Lung (tissue), 11 donors: ENCODE measurements at regions not wholly inside any gene's neighbourhood (a gene's known extent, or its start where the extent isn't known, plus 50 kb on each side); places are given as distances from the start of the nearest gene placed in this dataset.
"Not testable (repeated sequence)": the region's sequence is repeated elsewhere in the genome, so short reads cannot be mapped to it uniquely, and the experiment has no call there.

Experiments used
- ATAC-seq: fragments of 200-7000 bp; cut with Tn5 transposase; one replicate; pipeline ENCODE4 v1.9.1; 2020; ENCODE audit warnings: moderate number of reproducible peaks; ENCODE audit not compliant: insufficient read depth, low FRiP score
- DNase-seq, 3 donors: peaks; one replicate each; pipeline ENCODE4 v3.0.0-alpha.2; 2013 to 2017
- H3K27ac ChIP-seq, 2 donors: one replicate each; pipeline ENCODE4 v1.5.1; 2013; ENCODE audit warnings: mild to moderate bottlenecking in 2 of 2, moderate library complexity in 2 of 2, control low read depth in 1 of 2, inconsistent platforms in 1 of 2, low read depth in 1 of 2, low read length in 1 of 2
- H3K27me3 ChIP-seq, 3 donors: one replicate each; pipeline ENCODE4 v1.5.1; 2013; ENCODE audit warnings: low read length in 2 of 3; ENCODE audit not compliant: control insufficient read depth in 3 of 3, insufficient read depth in 3 of 3
- H3K36me3 ChIP-seq, 4 donors: one replicate each; pipeline ENCODE4 v1.5.1; 2013; ENCODE audit warnings: low read length in 4 of 4, mild to moderate bottlenecking in 1 of 4, moderate library complexity in 1 of 4; ENCODE audit not compliant: control insufficient read depth in 4 of 4, insufficient read depth in 4 of 4
- H3K4me1 ChIP-seq, 5 donors: one replicate each; pipeline ENCODE4 v1.5.1; 2013; ENCODE audit warnings: low read length in 5 of 5, mild to moderate bottlenecking in 2 of 5, moderate library complexity in 1 of 5; ENCODE audit not compliant: control insufficient read depth in 5 of 5, insufficient read depth in 5 of 5
- H3K4me3 ChIP-seq: one replicate; pipeline ENCODE4 v1.5.1; 2013; ENCODE audit warnings: mild to moderate bottlenecking, control low read depth, moderate library complexity
- H3K9ac ChIP-seq, 2 donors: one replicate each; pipeline ENCODE4 v1.5.1; 2013; ENCODE audit warnings: low read length in 2 of 2, control low read depth in 1 of 2; ENCODE audit not compliant: insufficient read depth in 1 of 2
- H3K9me3 ChIP-seq, 4 donors: one replicate each; pipeline ENCODE4 v1.5.1; 2013; ENCODE audit warnings: low read length in 3 of 4, mild to moderate bottlenecking in 1 of 4, moderate library complexity in 1 of 4; ENCODE audit not compliant: control insufficient read depth in 4 of 4, insufficient read depth in 3 of 4
- CTCF ChIP-seq: IDR thresholded peaks from 2 replicates; pipeline ENCODE4 v1.5.1; 2012; ENCODE audit warnings: mild to moderate bottlenecking; ENCODE audit errors: control extremely low read depth, extremely low read depth
- WGBS, 2 donors: extraction: QIAGEN DNeasy Blood & Tissue Kit; methylation state at CpG; one replicate each; pipeline ENCODE4 v1.1.7; 2013; 5-methylcytosine and 5-hydroxymethylcytosine counted together
- donor health status: control.
- donor health status: control.
- donor health status: Bipolar disorder and iron deficiency.
- donor health status: healthy.
- donor health status: DM: yes; HTN: yes; CAD: no.

DNA sequence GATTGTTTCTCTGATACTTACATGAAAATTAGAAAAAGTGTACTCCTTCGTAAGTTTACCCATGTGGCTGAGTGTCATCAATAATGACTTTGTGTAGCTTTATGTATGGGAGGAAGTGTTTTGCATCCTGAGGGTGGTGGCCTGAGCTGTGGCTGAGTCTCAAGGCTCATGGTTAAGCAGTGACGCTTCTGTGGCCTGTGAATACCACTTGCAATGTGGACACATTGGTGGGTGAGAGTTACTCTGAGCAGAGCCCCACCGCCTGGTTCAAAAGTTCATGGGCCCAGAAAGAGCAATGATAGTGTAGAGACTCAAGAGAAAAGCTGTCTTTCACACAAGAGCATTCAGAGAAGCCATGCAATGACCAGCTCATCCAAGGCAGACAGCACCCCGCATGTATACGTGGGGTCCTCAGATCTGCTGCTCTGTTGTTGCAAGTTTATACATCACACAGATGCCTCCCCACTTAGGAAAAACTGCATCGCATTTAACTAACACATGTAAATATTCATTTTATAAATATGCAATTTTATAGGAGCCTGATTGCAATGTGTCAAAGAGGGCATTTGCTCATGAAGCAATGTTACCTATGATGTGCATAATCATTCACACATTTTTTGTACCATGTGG, 55.1 kb upstream of the FRMD6 start:
- DNase-seq (no peak), ATAC-seq (no peak)
- TF ChIP-seq CTCF, result no peak
- WGBS, 2 donors, result 93 to 94% methylated on average over 6 of the region's 6 CpGs
- Histone ChIP-seq H3K4me1 (peaks cover 0 to 10% (median 0%) of the 10 kb centered on the region in 5 donors), H3K9me3 (peaks cover 0 to 5% (median 0%) of the 10 kb centered on the region in 4 donors), H3K27ac (no peak overlapping the region), H3K36me3 (no peaks in the 10 kb centered on the region), H3K9ac (no peak overlapping the region), H3K27me3 (no peaks in the 10 kb centered on the region), H3K4me3 (no peak overlapping the region)

DNA sequence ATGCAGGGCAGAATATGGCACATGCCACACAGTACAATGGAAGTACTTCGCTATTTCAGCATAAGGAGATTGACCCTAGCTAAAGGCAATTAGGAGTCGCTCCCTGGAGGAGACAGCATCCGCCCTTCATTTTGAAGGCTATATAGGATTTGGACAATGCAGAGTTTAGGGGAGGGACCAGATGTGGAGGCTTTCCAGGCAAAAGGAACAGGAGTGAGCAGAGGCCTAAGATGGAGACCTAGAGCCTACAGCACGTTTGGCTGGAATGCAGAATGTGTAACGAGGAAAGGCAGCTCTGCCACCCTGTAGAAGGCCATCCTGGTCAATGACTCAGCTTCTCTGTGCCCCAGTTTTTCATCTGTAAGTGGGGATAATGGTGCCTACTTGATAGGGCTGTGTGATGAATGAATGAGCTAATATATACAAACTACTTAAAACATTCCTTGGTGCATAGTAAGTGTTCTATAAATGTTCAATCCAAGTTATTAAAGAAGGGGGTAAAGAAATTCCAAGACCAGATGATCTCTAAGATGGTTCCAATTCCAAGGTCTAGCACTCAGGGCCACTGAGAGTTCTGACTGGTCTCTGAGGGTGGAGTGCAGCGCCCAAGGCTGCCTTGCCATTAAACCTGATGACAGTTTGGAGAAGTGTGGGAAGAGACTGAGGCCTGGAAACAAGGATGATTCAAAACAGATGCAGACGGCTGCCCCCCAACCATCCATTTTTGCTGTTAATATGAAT, 54.3 kb upstream of the FRMD6 start:
- no peaks in the 10 kb centered on the region for H3K36me3 ChIP-seq
- whole genome bisulfite sequencing, 2 donors, result 90 to 93% methylated on average over 7 of the region's 7 CpGs
- TF ChIP-seq CTCF, result no peak
- H3K27ac ChIP-seq, result no peak overlapping the region
- peaks cover 0 to 10% (median 0%) of the 10 kb centered on the region in 5 donors for H3K4me1 ChIP-seq
- ATAC-seq, result no peak
- H3K9ac ChIP-seq, result no peak overlapping the region
- H3K27me3 ChIP-seq, result no peaks in the 10 kb centered on the region
- H3K9me3 ChIP-seq, result peaks cover 0 to 5% (median 0%) of the 10 kb centered on the region in 4 donors
- no peak overlapping the region for H3K4me3 ChIP-seq
- no peak for DNase-seq

DNA sequence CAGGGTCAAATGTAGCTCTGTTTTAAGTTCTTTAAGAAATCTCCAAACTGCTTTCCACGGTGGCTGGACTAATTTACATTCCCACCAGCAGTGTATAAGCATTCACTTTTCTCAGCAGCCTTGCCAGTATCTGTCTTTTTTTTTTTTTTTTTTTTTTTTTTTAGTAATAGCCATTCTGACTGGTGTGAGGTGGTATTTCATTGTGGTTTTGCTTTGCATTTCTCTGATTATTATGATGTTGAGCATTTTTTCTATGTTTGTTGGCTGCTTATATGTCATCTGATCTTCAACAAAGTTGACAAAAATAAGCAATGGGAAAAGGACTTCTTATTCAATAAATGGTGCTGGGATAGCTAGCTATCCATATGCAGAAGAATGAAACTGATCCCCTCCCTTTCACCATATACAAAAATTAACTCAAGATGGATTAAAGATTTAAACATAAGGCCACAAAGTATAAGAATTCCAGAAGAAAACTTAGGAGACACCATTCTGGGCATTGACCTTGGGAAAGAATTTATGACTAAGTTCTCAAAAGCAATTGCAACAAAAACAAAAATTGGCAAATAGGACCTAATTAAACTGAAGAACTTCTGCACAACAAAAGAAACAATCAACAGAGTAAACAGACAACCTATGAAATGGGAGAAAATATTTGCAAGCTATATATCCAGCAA, 52.6 kb upstream of the FRMD6 start:
- not testable (repeated sequence) for H3K9me3 ChIP-seq, H3K36me3 ChIP-seq, H3K4me3 ChIP-seq, H3K27me3 ChIP-seq, H3K27ac ChIP-seq, H3K4me1 ChIP-seq, H3K9ac ChIP-seq, ATAC-seq, DNase-seq
- 76 to 81% methylated on average over 1 of the region's 1 CpG for WGBS, 2 donors

DNA sequence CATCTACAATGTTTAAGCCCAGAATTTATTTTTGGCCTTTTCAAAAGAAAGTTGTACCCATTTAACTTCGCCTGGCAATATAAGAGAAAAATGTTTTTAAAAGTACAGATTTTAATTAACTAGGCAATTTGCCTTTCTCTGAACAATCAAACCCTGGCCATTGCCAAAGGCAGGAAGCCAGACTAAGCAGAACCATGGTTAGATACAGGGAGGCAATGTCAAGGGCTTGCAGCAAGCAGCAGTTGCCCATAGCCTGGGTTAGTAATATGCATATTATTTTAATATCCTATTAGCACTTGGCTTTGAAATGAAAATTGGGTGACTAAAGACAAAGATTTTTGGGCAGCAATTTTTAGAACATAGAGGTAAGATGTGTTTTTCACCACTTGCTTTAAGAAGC, 51.1 kb upstream of the FRMD6 start:
- TF ChIP-seq CTCF, result no peak
- Histone ChIP-seq H3K9ac (no peak overlapping the region), H3K4me1 (peaks cover 0 to 10% (median 0%) of the 10 kb centered on the region in 5 donors), H3K27ac (no peak overlapping the region), H3K36me3 (no peaks in the 10 kb centered on the region), H3K9me3 (peaks cover 0 to 5% (median 0%) of the 10 kb centered on the region in 4 donors), H3K4me3 (no peak overlapping the region), H3K27me3 (no peaks in the 10 kb centered on the region)
- WGBS, 2 donors, result 86 to 92% methylated on average over 1 of the region's 1 CpG
- ATAC-seq (no peak), DNase-seq (no peak)
